ENCODE measurements at regions not wholly inside any gene's neighbourhood (a gene's known extent, or its start where the extent isn't known, plus 50 kb on each side); places are given as distances from the start of the nearest gene placed in this dataset.

- DNase-seq (ENCODE audit: low read depth, low spot score) = peak; percentile 87
- in situ Hi-C loops (cut with HindIII; ENCODE audit: low pct_unique_long_range_greater_than_20kb, low sequenced_read_pairs) = no loop called here
Measured at GRCh38 chr2:133780099-133780996, 212.1 kb upstream of the NCKAP5 start.

DNA sequence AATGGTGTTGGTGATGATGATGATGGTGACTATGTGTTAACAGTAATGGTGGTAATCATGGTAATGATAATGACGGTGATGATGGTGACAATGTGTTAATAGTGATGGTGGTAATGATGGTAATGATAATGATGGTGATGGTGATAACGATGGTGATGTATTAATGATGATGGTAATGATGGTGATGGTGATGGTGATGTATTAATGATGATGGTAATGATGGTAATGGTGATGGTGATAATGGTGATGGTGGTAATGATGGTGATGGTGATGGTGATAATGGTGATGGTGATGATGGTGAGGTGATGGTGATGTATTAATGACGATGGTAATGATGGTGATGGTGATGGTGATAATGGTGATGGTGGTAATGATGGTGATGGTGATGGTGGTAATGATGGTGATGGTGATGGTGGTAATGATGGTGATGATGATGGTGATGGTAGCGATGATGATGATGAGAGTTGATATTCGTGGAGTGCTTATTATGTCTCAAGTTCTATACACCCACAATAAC, 212.8 kb upstream of the NCKAP5 start:
- in situ Hi-C loops (cut with HindIII; ENCODE audit: low pct_unique_long_range_greater_than_20kb, low sequenced_read_pairs) = no loop called here

DNA sequence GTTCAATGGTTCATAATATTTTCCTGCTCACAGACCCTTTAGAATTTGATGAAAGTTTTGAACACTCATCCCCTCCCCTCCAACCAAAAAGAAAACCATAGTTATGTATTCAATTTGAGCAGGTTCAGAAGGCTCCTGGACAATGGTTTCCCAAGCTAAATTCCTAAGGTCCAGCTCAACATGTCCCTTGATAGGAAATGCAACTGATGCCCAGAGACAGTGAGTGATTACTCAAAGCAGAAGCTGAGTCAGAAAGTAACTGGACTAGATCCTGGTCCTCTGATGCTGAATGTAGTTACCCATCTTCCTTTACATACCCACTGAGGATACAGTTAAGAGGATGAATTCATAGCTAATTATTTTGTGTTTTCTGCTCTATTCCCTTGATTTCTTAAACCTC, 218.9 kb upstream of the NCKAP5 start:
- in situ Hi-C loops (cut with HindIII; ENCODE audit: low pct_unique_long_range_greater_than_20kb, low sequenced_read_pairs) = no loop called here
- no peak for DNase-seq (ENCODE audit: low read depth, low spot score)

More for the DNA sequence above, 212.8 kb upstream of the NCKAP5 start:
- DNase-seq (ENCODE audit: low read depth, low spot score) = no peak

- in situ Hi-C loops (cut with HindIII; ENCODE audit: low pct_unique_long_range_greater_than_20kb, low sequenced_read_pairs) = no loop called here
Measured at GRCh38 chr2:133787651-133788050, 219.4 kb upstream of the NCKAP5 start.

GRCh38 chr2:133788386-133788785, 220.1 kb upstream of the NCKAP5 start:
- DNase-seq (ENCODE audit: low read depth, low spot score) = no peak
- in situ Hi-C loops (cut with HindIII; ENCODE audit: low pct_unique_long_range_greater_than_20kb, low sequenced_read_pairs) = no loop called here

More at GRCh38 chr2:133787651-133788050, 219.4 kb upstream of the NCKAP5 start:
- no peak for DNase-seq (ENCODE audit: low read depth, low spot score)

GRCh38 chr2:133789743-133790142, 221.5 kb upstream of the NCKAP5 start:
- no peak for DNase-seq (ENCODE audit: low read depth, low spot score)
- in situ Hi-C loops (cut with HindIII; ENCODE audit: low pct_unique_long_range_greater_than_20kb, low sequenced_read_pairs) = no loop called here

- DNase-seq (ENCODE audit: low read depth, low spot score) = no peak
Measured at GRCh38 chr2:133790711-133791110, 222.4 kb upstream of the NCKAP5 start.

GRCh38 chr2:133791191-133791590, 222.9 kb upstream of the NCKAP5 start:
- in situ Hi-C loops (cut with HindIII; ENCODE audit: low pct_unique_long_range_greater_than_20kb, low sequenced_read_pairs) = no loop called here

More at GRCh38 chr2:133790711-133791110, 222.4 kb upstream of the NCKAP5 start:
- in situ Hi-C loops (cut with HindIII; ENCODE audit: low pct_unique_long_range_greater_than_20kb, low sequenced_read_pairs) = no loop called here

DNA sequence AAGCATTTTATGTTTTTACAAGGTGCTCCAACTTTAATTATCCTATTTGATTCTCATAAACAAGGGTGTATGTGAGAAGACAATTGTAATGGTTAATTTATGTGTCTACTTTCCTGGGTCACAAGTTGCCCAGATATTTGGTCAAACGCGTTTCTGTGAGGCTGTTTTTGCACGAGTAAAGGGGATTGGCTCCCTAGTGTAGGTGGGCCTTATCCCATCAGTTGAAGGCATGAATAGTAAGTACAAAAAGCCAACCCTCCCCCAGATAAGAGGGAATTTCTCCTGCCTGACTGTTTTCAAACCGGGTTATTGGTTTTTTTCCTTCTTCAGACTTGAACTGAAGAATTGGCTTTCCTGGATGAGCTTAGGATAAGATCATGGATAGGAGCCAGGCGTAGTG, 224.0 kb upstream of the NCKAP5 start:
- in situ Hi-C loops (cut with HindIII; ENCODE audit: low pct_unique_long_range_greater_than_20kb, low sequenced_read_pairs) = no loop called here

More at GRCh38 chr2:133791191-133791590, 222.9 kb upstream of the NCKAP5 start:
- no peak for DNase-seq (ENCODE audit: low read depth, low spot score)

DNA sequence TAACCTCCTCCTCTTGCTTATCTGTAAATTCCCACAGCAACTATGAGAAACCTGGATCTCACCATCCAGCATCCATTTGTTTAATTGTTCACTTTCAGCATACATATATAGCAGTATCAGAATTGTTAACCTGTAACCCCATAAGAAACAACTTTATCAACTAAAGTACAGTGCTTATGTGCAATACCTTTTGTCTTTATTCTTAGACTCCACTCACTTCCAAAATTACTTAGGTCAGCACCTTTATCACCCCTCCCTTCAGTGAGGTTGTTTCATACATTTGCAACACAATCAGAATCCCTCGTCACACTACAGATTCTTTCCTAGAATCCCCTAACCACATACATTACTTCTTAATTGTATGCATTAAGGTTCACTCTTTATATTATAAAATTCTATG, 225.9 kb upstream of the NCKAP5 start:
- in situ Hi-C loops (cut with HindIII; ENCODE audit: low pct_unique_long_range_greater_than_20kb, low sequenced_read_pairs) = no loop called here
- DNase-seq (ENCODE audit: low read depth, low spot score) = no peak

More for the DNA sequence above, 224.0 kb upstream of the NCKAP5 start:
- DNase-seq (ENCODE audit: low read depth, low spot score) = no peak

GRCh38 chr2:133801946-133802345, 233.7 kb upstream of the NCKAP5 start:
- DNase-seq (ENCODE audit: low read depth, low spot score) = no peak
- in situ Hi-C loops (cut with HindIII; ENCODE audit: low pct_unique_long_range_greater_than_20kb, low sequenced_read_pairs) = no loop called here

- DNase-seq (ENCODE audit: low read depth, low spot score) = no peak
- in situ Hi-C loops (cut with HindIII; ENCODE audit: low pct_unique_long_range_greater_than_20kb, low sequenced_read_pairs) = no loop called here
Measured at GRCh38 chr2:133802409-133803039, 234.3 kb upstream of the NCKAP5 start.

DNA sequence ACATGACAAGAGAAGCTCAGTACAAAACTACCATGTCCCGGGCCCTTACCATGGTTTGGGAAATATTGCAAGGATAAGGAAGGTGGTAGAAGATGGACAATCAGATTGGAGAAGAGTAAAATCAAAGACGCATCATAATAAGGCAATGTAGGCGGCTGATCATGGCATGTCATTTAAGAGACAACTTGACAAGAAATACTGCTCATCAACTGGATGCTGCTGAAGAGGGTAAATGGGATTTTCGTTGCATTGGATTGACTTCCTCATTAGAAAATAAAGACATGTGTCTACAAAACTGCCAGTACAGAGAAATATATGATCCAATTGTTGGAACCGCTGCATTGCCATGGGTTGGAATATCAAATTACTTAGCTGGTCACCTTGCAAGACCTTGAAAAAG, 238.3 kb upstream of the NCKAP5 start:
- in situ Hi-C loops (cut with HindIII; ENCODE audit: low pct_unique_long_range_greater_than_20kb, low sequenced_read_pairs) = no loop called here
- no peak for DNase-seq (ENCODE audit: low read depth, low spot score)

DNA sequence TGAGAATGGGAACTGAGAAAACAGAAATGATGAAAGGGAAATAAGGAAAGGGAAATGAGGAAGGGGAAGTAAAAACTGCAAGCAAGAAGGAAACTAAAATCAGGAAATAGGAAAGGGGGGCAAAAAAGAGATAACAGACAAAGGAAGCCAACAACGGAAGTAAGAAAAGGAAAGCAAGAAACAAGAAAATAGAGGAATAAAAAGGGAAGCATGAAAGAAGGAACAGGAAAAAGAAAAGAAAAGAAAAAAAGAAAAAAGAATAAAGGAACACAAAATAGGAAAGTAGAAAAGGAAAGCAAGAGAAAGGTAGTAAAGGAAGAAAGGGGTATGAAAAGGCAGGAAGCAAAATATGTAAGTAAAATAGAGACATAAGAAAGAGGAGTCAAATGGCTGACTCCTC, 241.2 kb upstream of the NCKAP5 start:
- no peak for DNase-seq (ENCODE audit: low read depth, low spot score)
- in situ Hi-C loops (cut with HindIII; ENCODE audit: low pct_unique_long_range_greater_than_20kb, low sequenced_read_pairs) = no loop called here

DNA sequence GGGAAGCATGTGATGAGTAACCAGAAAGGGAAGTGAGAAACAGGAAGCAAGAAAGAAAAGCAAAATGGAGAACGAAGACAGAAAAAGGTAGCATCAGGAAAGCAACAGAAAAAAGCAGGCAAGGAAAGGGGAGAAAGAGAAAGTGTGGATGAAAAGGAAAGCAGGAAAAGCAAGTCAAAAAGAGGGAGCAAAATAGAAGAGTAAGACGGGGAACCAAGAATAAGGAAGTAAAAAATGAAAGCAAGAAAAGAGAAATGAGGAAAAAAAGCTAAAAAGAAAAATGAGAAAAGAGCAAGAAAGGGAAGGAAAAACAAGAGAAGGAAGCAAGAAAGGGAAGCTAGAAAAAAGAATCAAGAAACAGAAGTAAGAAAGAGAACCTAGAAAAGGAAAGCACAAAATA, 242.3 kb upstream of the NCKAP5 start:
- in situ Hi-C loops (cut with HindIII; ENCODE audit: low pct_unique_long_range_greater_than_20kb, low sequenced_read_pairs) = no loop called here
- DNase-seq (ENCODE audit: low read depth, low spot score) = no peak

- DNase-seq (ENCODE audit: low read depth, low spot score) = no peak
- in situ Hi-C loops (cut with HindIII; ENCODE audit: low pct_unique_long_range_greater_than_20kb, low sequenced_read_pairs) = no loop called here
Measured at GRCh38 chr2:133811409-133812125, 243.3 kb upstream of the NCKAP5 start.

DNA sequence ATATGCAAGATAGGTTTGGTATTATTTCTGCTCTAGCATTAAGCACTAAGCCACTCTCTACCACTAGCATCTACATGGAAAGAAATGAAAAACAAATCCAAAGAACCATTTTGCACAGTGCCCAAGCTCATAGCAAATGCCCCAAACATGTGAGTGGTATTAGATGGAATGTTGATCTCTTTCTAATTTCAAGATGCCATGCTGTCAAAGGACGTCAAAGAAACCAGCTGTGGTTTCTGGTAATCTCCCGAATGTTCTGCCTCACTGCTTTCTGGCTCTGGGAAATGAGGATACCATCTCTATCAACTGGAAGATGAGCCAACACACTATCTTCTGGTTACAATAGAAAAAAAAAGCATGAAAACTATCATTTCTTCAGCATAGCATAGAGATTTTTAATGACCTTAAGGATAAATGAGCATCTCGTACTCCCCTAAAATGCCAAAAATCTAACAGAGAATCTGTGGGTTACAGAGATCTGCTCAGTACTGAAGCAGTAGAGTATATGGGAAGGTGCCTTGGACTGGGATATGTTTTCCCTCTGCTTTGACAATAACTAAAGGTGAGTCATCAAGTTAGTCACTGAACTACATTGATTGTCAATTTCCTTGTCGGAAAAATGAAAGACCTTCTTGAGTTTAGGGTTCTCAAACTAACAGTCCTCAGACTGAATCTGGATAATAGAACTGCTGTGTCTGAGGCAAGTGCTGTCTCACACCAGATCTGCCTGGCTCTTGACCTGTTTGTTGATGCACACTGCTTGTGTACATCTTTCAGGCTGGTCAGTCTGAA, 244.8 kb upstream of the NCKAP5 start:
- in situ Hi-C loops (cut with HindIII; ENCODE audit: low pct_unique_long_range_greater_than_20kb, low sequenced_read_pairs) = no loop called here
- DNase-seq (ENCODE audit: low read depth, low spot score) = no peak

Measured in SK-MEL-5 (cell line).